ENCODE measurements at regions not wholly inside any gene's neighbourhood (a gene's known extent, or its start where the extent isn't known, plus 50 kb on each side); places are given as distances from the start of the nearest gene placed in this dataset.

GRCh38 chr2:21429747-21430146 is 306.0 kb downstream of the TDRD15 start:
- no peak for TF ChIP-seq CTCF (IDR thresholded peaks at IDR 0.05)
- TF ChIP-seq POLR2A (IDR thresholded peaks at IDR 0.05) = no peak

Data from heart left ventricle (tissue), 13 donors.